OCI-LY7 (cell line): ENCODE measurements at regions not wholly inside any gene's neighbourhood (a gene's known extent, or its start where the extent isn't known, plus 50 kb on each side); places are given as distances from the start of the nearest gene placed in this dataset.

Experiments
- EZH2phosphoT487 ChIP-seq: fragments of 200-600 bp; sonication (generic); IDR thresholded peaks from 2 replicates; pipeline ENCODE4 v1.6.1; 2018; ENCODE audit warnings: low read depth, borderline replicate concordance, mild to moderate bottlenecking, mixed run types, antibody characterized with exemption, low read length, moderate library complexity, mixed read lengths
- TF ChIP-seq, protein P1 (sequence below): fragments of 200-600 bp; sonication (generic); conservative IDR thresholded peaks from 2 replicates; pipeline ENCODE4 v1.5.1; 2014; ENCODE audit warnings: mild to moderate bottlenecking, antibody characterized with exemption, low read length, moderate library complexity, mixed read lengths

DNA sequence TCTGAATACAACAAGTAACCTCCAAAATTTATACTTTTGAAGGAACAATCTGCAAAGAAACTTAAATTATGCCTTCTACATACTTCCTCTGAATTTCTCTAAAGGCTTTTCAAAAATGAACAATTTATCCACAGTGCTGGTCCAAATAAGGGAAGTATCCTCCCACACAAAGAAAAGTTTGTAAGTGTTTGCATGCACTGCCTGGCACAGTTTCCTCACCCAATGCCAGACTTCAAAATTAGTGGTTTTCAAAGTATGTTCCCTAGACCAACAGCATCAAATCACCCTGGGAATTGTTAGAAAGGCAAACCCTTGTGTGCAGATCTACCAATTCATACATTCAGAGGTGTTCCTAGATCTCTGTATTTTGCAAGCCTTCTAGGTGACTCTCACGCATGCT lies 82.5 kb downstream of the PCTP start:
- TF ChIP-seq, protein P1, sequence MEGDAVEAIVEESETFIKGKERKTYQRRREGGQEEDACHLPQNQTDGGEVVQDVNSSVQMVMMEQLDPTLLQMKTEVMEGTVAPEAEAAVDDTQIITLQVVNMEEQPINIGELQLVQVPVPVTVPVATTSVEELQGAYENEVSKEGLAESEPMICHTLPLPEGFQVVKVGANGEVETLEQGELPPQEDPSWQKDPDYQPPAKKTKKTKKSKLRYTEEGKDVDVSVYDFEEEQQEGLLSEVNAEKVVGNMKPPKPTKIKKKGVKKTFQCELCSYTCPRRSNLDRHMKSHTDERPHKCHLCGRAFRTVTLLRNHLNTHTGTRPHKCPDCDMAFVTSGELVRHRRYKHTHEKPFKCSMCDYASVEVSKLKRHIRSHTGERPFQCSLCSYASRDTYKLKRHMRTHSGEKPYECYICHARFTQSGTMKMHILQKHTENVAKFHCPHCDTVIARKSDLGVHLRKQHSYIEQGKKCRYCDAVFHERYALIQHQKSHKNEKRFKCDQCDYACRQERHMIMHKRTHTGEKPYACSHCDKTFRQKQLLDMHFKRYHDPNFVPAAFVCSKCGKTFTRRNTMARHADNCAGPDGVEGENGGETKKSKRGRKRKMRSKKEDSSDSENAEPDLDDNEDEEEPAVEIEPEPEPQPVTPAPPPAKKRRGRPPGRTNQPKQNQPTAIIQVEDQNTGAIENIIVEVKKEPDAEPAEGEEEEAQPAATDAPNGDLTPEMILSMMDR: no peak
- no peak for TF ChIP-seq EZH2phosphoT487
